ENCODE measurements at regions not wholly inside any gene's neighbourhood (a gene's known extent, or its start where the extent isn't known, plus 50 kb on each side); places are given as distances from the start of the nearest gene placed in this dataset.

DNA sequence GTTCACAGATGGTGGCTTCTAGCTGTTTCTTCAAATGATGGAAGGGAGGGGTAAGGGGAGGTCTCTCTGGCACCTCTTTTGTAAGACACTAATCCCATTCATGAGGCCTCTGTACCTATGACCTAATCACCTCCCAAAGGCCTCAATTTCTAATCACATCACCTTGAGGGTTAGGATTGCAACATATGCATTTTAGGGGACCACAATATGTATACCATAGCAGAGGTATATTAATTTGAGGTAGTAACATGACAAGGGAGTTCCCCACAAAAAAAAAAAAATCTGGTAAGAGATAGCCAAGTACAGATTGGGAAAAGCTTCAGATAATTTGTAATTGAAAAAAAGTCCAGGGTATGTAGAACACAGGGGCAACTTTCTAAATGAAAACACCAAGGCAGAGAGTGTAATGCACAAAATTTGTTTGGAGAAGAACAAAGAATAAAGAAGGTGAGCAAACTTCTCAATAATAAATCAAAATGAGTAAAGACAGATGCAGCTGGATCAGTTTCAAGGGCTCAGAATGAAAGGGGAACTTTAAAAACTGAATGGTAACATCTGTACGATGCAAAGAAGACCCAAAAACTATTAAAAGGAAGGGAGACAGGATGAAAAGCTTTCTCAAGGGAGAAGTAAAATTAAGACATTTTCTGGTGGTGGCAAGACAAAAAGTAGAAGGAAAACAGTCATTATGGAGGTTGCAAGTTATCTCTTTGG, 125.5 kb upstream of the DCN start:
- DNase-seq = no peak
- H3K4me3 ChIP-seq (ENCODE audit: low read depth, low read length) = no peak overlapping the region
- TF ChIP-seq, protein P1, sequence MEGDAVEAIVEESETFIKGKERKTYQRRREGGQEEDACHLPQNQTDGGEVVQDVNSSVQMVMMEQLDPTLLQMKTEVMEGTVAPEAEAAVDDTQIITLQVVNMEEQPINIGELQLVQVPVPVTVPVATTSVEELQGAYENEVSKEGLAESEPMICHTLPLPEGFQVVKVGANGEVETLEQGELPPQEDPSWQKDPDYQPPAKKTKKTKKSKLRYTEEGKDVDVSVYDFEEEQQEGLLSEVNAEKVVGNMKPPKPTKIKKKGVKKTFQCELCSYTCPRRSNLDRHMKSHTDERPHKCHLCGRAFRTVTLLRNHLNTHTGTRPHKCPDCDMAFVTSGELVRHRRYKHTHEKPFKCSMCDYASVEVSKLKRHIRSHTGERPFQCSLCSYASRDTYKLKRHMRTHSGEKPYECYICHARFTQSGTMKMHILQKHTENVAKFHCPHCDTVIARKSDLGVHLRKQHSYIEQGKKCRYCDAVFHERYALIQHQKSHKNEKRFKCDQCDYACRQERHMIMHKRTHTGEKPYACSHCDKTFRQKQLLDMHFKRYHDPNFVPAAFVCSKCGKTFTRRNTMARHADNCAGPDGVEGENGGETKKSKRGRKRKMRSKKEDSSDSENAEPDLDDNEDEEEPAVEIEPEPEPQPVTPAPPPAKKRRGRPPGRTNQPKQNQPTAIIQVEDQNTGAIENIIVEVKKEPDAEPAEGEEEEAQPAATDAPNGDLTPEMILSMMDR (IDR thresholded peaks at IDR 0.05; ENCODE audit: low read depth, low read length) = no peak
- no peaks in the 10 kb centered on the region for H3K9me3 ChIP-seq
- H3K36me3 ChIP-seq = no peaks in the 10 kb centered on the region
- H3K4me1 ChIP-seq = peaks cover 15% of the 10 kb centered on the region
- H3K27me3 ChIP-seq = no peaks in the 10 kb centered on the region

DNA sequence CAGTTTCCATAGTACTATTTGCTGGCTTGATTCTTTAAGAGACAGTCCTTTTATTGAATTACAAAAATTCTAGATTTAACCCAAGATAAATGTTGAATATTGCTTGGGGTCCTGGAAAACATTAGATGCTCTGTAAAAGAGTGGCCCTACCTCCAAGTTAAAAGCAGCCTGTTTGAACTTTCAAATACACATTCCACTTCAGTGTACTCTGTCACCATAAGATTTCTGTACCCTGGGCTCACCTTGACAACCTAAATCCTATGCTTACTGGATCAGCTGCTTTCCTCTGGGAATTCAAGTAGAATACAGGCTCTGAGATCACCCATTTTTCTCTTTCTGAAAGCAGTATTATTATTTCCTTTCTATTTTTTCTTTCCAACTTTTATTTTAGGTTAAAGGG, 107.7 kb upstream of the DCN start:
- H3K4me1 ChIP-seq = peaks cover 10% of the 10 kb centered on the region; the same call in 1 of the 2 replicates
- no peaks in the 10 kb centered on the region for H3K9me3 ChIP-seq
- no peaks in the 10 kb centered on the region for H3K36me3 ChIP-seq
- H3K4me3 ChIP-seq (ENCODE audit: low read depth, low read length) = no peak overlapping the region
- TF ChIP-seq, protein P1 (IDR thresholded peaks at IDR 0.05; ENCODE audit: low read depth, low read length) = no peak
- no peaks in the 10 kb centered on the region for H3K27me3 ChIP-seq
- no peak for DNase-seq

DNA sequence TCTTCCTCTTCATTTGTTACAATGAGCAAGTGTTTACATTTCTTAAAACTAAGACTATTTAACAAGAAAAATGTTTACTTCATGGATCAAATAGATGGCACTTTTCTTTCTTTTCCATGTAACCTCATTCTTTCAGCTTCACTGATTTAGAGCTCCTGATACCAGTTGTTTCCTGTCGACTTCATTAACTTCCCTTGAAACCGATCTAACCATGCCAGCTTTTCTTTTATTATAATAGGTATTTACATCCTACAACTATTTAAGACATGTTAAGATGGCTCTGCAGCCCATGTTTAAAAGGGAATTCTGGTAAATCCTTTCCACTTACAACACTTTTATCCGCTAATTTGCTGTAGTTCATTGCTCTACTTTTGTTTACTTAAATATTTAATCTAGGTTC, 107.3 kb upstream of the DCN start:
- peaks cover 10% of the 10 kb centered on the region; the same call in 1 of the 2 replicates for H3K4me1 ChIP-seq
- H3K36me3 ChIP-seq = no peaks in the 10 kb centered on the region
- TF ChIP-seq, protein P1 (IDR thresholded peaks at IDR 0.05; ENCODE audit: low read depth, low read length) = no peak
- no peaks in the 10 kb centered on the region for H3K27me3 ChIP-seq
- H3K9me3 ChIP-seq = no peaks in the 10 kb centered on the region
- DNase-seq = no peak
- no peak overlapping the region for H3K4me3 ChIP-seq (ENCODE audit: low read depth, low read length)

DNA sequence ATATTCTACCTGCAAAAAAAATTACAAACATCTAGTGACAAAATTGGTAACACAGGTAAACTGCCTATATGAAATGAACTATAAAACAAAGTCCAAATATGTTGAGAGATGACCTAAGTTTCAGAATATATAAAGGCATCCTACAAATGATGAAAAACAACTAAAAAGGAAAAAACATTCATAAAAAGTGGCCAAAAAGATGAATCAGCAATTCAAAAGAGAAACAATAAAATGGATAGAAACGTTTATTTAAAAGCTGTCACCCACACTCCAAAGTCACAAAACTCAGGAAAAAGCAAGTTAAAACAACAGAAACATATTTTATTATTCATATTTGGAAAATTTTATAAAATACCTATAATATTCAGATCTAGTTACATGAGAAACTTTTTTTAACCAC, 106.5 kb upstream of the DCN start:
- H3K9me3 ChIP-seq = no peaks in the 10 kb centered on the region
- TF ChIP-seq, protein P1 (IDR thresholded peaks at IDR 0.05; ENCODE audit: low read depth, low read length) = no peak
- H3K36me3 ChIP-seq = no peaks in the 10 kb centered on the region
- DNase-seq = no peak
- H3K27me3 ChIP-seq = no peaks in the 10 kb centered on the region
- no peak overlapping the region for H3K4me3 ChIP-seq (ENCODE audit: low read depth, low read length)
- H3K4me1 ChIP-seq = peaks cover 10% of the 10 kb centered on the region; the same call in 1 of the 2 replicates

DNA sequence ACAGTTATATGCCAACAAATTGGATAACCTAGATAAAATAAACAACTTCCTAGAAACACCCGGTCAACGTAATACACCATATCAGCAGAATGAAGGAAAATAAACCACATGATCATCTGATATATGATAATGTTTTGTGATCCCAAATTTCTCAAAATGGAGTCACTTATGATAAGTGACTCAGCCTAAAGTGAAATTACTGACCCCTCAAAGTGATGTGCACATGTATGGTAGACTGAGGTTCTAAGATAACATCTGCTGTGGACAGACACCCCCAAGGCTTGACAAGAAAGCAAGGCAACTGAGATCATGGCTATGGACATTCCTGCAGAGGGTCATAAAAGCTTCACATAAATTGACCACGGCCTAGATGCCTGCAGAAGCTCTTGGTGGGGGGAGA, 105.1 kb upstream of the DCN start:
- H3K4me3 ChIP-seq (ENCODE audit: low read depth, low read length) = no peak overlapping the region
- H3K27me3 ChIP-seq = no peaks in the 10 kb centered on the region
- TF ChIP-seq, protein P1 (IDR thresholded peaks at IDR 0.05; ENCODE audit: low read depth, low read length) = no peak
- no peaks in the 10 kb centered on the region for H3K36me3 ChIP-seq
- no peak for DNase-seq
- H3K4me1 ChIP-seq = peaks cover 10% of the 10 kb centered on the region; the same call in 1 of the 2 replicates
- H3K9me3 ChIP-seq = no peaks in the 10 kb centered on the region

DNA sequence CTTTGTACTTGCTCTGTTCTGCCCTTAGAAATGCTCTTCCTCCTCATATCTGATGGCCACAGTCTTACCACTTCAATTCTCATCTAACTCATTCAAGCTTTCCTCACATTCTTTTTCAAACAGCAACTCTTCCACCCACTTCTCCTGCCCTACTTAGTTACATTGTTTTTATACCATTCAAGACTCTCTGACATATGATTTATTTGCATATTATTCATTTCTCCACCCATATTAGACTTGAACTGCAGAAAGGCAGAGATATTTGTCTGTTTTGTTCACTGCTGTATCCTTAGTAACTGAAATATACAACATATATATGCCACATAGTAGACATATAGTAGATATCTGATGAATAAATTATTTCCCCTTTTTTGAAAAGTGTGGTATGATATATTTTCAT, 95.5 kb upstream of the DCN start:
- Histone ChIP-seq H3K4me1 (peaks cover 16% of the 10 kb centered on the region), H3K36me3 (no peaks in the 10 kb centered on the region), H3K4me3 (ENCODE audit: low read depth, low read length) (no peak overlapping the region), H3K9me3 (no peaks in the 10 kb centered on the region), H3K27me3 (no peaks in the 10 kb centered on the region)
- DNase-seq = no peak
- TF ChIP-seq, protein P1 (IDR thresholded peaks at IDR 0.05; ENCODE audit: low read depth, low read length) = no peak

Measured in BE2C (cell line).